Right lobe of liver (tissue), 4 donors: ENCODE measurements at regions not wholly inside any gene's neighbourhood (a gene's known extent, or its start where the extent isn't known, plus 50 kb on each side); places are given as distances from the start of the nearest gene placed in this dataset.

Source experiments
- CTCF ChIP-seq, 4 donors: fragments of 200-600 bp in 3 of 4; fragments of 450-650 bp in 1 of 4; IDR thresholded peaks; one replicate each; pipeline versions ENCODE4 v1.5.1 to v1.8.0; 2016 to 2022; ENCODE audit warnings: antibody characterized with exemption in 4 of 4, mild to moderate bottlenecking in 2 of 4
- POLR2A ChIP-seq: fragments of 450-650 bp; IDR thresholded peaks from one replicate; pipeline ENCODE4 v1.6.1; 2017; ENCODE audit warnings: antibody characterized with exemption, mild to moderate bottlenecking
- donor health status: DM: no; HTN: no; CAD: no.
- donor health status: DM: no; HTN: no; CAD: no.
- donor health status: DM: no; HTN: yes; CAD: no.

- TF ChIP-seq CTCF (IDR thresholded peaks at IDR 0.05) (no peak), POLR2A (no peak)
Measured at GRCh38 chr4:57911203-57911602, 801.0 kb upstream of the IGFBP7 start.
